Stimulated activated memory B cell treated with anti-CD40 and anti-IgM and Interleukin-4, amounts not matched to agents 10 μg/mL and 1 μg/mL and 100 μg/mL, for 72 hours (primary cell): ENCODE measurements at regions not wholly inside any gene's neighbourhood (a gene's known extent, or its start where the extent isn't known, plus 50 kb on each side); places are given as distances from the start of the nearest gene placed in this dataset.
"Not testable (repeated sequence)": the region's sequence is repeated elsewhere in the genome, so short reads cannot be mapped to it uniquely, and the experiment has no call there.

ENCODE experiments used
- ATAC-seq: fragments of 150-1000 bp; cut with Tn5 transposase; 2 replicates; pipeline ENCODE4 v1.10.0; 2021
- H3K27ac Mint-ChIP-seq: one replicate; pipeline ENCODE4 v1.8.0; 2022; ENCODE audit warnings: mild to moderate bottlenecking, mixed read lengths
- H3K27me3 Mint-ChIP-seq: one replicate; pipeline ENCODE4 v1.8.0; 2022; ENCODE audit warnings: mixed read lengths
- H3K36me3 Mint-ChIP-seq: one replicate; pipeline ENCODE4 v1.8.0; 2022; ENCODE audit warnings: mixed read lengths
- H3K4me1 Mint-ChIP-seq: one replicate; pipeline ENCODE4 v1.8.0; 2022; ENCODE audit warnings: mixed read lengths
- H3K4me3 Mint-ChIP-seq: one replicate; pipeline ENCODE4 v1.8.0; 2022; ENCODE audit warnings: mild to moderate bottlenecking, moderate library complexity, mixed read lengths
- H3K9me3 Mint-ChIP-seq: one replicate; pipeline ENCODE4 v1.8.0; 2022; ENCODE audit warnings: mixed read lengths

DNA sequence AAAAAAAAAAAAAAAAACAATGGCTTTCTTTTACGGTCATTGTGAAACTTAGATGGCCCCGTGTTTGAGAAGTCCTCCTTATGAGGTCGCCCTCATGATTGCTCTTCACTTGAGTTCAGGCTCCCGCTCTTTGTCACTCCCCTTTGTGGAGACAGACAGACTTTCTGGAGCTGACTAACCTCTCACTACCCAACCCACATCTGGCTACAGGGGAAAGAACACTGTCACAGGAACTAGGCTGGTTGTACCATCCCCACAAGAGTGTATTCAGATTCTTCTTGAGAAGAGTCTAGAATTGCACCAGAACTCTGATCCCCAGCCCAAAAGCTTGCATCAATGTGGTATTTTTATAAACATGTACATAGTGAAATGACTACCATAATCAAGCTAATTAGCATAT is 160.4 kb upstream of the ZNF658 start:
- H3K27me3 Mint-ChIP-seq, H3K4me3 Mint-ChIP-seq, H3K27ac Mint-ChIP-seq, H3K9me3 Mint-ChIP-seq, H3K4me1 Mint-ChIP-seq, H3K36me3 Mint-ChIP-seq, ATAC-seq: not testable (repeated sequence)

DNA sequence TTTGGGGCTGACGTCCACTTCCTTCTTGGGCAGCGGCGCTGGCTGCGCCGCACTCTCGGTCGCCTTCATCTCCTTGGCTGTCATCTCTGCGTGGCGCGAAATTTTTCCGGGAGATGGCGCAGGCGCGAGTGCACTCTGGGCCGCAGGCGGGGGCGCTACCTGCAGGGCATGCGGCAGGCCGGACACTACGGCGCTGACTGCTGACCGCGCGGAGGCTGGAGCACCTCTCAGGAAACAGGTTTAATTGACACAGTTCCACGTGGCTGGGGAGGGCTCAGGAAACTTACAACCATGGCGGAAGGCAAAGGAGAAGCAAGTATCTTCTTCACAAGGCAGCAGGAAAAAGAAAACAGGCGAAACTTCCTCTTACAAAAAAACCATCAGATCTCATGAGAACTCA is 154.7 kb upstream of the ZNF658 start:
- not testable (repeated sequence) for ATAC-seq, H3K9me3 Mint-ChIP-seq, H3K4me3 Mint-ChIP-seq

GRCh38 chr9:66752324-66752923 is 148.1 kb upstream of the ZNF658 start:
- not testable (repeated sequence) for H3K27ac Mint-ChIP-seq, ATAC-seq, H3K9me3 Mint-ChIP-seq, H3K36me3 Mint-ChIP-seq, H3K4me1 Mint-ChIP-seq, H3K4me3 Mint-ChIP-seq, H3K27me3 Mint-ChIP-seq

More for the DNA sequence above, 154.7 kb upstream of the ZNF658 start:
- not testable (repeated sequence) for H3K36me3 Mint-ChIP-seq, H3K4me1 Mint-ChIP-seq, H3K27ac Mint-ChIP-seq, H3K27me3 Mint-ChIP-seq

- H3K27me3 Mint-ChIP-seq, H3K27ac Mint-ChIP-seq, H3K4me3 Mint-ChIP-seq, ATAC-seq, H3K36me3 Mint-ChIP-seq, H3K9me3 Mint-ChIP-seq, H3K4me1 Mint-ChIP-seq: not testable (repeated sequence)
These were observed 140.6 kb upstream of the ZNF658 start for GRCh38 chr9:66759825-66760492.

DNA sequence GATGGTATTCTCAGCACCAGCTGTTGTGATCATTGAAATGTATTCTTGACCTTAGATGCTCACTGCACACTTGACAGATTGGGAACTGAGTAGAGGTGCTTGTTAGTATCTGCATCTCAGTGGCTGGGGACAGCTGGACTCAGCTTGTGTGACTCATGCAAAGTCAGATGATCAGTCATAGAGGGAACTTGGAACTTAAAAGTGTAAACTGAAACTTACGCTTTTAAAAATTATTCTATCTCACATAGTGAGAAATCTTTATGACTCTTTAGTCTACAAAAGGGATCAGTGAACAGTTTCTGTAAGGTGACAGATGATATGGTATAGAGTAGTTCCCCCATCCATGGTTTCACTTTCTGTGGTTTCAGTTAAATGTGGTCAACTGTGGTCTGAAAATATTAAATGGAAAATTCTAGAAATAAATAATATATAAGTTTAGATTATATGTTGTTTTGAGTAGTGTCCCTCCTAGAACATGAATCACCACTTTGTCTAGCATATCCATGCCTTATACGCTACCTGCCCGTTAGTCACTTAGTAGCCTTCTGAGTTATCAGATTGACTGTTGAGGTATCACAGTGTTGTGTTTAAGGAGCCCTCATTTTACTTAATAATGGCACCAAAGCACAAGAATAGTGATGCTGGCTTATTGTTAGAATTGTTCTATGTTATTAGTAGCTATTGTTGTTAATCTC is 135.6 kb upstream of the ZNF658 start:
- H3K4me3 Mint-ChIP-seq, H3K27ac Mint-ChIP-seq, H3K4me1 Mint-ChIP-seq, H3K9me3 Mint-ChIP-seq, H3K36me3 Mint-ChIP-seq, H3K27me3 Mint-ChIP-seq: not testable (repeated sequence)
- peak; percentile 85 for ATAC-seq

- not testable (repeated sequence) for H3K4me1 Mint-ChIP-seq, H3K9me3 Mint-ChIP-seq, H3K27me3 Mint-ChIP-seq, H3K4me3 Mint-ChIP-seq, ATAC-seq, H3K27ac Mint-ChIP-seq, H3K36me3 Mint-ChIP-seq
These were observed 135.0 kb upstream of the ZNF658 start for GRCh38 chr9:66765531-66765930.

- H3K27me3 Mint-ChIP-seq, H3K27ac Mint-ChIP-seq, H3K9me3 Mint-ChIP-seq, H3K4me1 Mint-ChIP-seq, H3K4me3 Mint-ChIP-seq, H3K36me3 Mint-ChIP-seq, ATAC-seq: not testable (repeated sequence)
These were observed 129.0 kb upstream of the ZNF658 start for GRCh38 chr9:66771504-66771903.

- not testable (repeated sequence) for H3K4me1 Mint-ChIP-seq, H3K27me3 Mint-ChIP-seq, H3K9me3 Mint-ChIP-seq, ATAC-seq, H3K27ac Mint-ChIP-seq, H3K36me3 Mint-ChIP-seq, H3K4me3 Mint-ChIP-seq
These were observed 125.9 kb upstream of the ZNF658 start for GRCh38 chr9:66774618-66775017.

GRCh38 chr9:66779944-66780661 is 120.4 kb upstream of the ZNF658 start:
- H3K27me3 Mint-ChIP-seq, H3K4me3 Mint-ChIP-seq, ATAC-seq, H3K36me3 Mint-ChIP-seq, H3K9me3 Mint-ChIP-seq, H3K4me1 Mint-ChIP-seq, H3K27ac Mint-ChIP-seq: not testable (repeated sequence)

GRCh38 chr9:66781240-66781639 is 119.3 kb upstream of the ZNF658 start:
- not testable (repeated sequence) for H3K4me1 Mint-ChIP-seq, H3K36me3 Mint-ChIP-seq, H3K27me3 Mint-ChIP-seq, ATAC-seq, H3K9me3 Mint-ChIP-seq, H3K27ac Mint-ChIP-seq, H3K4me3 Mint-ChIP-seq

GRCh38 chr9:66782010-66782409 is 118.5 kb upstream of the ZNF658 start:
- not testable (repeated sequence) for H3K9me3 Mint-ChIP-seq, H3K36me3 Mint-ChIP-seq, H3K27me3 Mint-ChIP-seq, ATAC-seq, H3K27ac Mint-ChIP-seq, H3K4me1 Mint-ChIP-seq, H3K4me3 Mint-ChIP-seq

DNA sequence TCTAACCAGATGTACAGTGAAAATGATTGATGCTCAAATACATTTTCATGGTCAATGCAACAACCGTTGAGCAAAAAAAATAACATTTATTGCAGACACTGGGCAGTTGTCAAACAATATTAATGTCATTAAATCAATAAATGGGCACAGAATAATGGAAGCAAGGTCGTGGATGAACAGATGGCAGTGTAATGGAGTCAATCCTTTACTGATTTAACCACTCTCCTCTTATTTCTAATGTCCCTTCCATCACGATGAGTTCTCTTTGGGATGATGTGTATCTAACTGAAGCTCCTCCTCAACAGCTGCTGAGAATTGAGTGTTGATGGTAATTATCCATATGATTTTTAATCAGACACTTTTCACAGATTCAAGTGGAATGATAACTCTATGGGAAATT is 114.9 kb upstream of the ZNF658 start:
- not testable (repeated sequence) for H3K27me3 Mint-ChIP-seq, H3K27ac Mint-ChIP-seq, H3K36me3 Mint-ChIP-seq, ATAC-seq, H3K4me3 Mint-ChIP-seq, H3K9me3 Mint-ChIP-seq, H3K4me1 Mint-ChIP-seq

- not testable (repeated sequence) for H3K36me3 Mint-ChIP-seq, H3K4me3 Mint-ChIP-seq, H3K9me3 Mint-ChIP-seq, ATAC-seq, H3K27ac Mint-ChIP-seq, H3K27me3 Mint-ChIP-seq, H3K4me1 Mint-ChIP-seq
These were observed 109.3 kb upstream of the ZNF658 start for GRCh38 chr9:66791092-66791750.

DNA sequence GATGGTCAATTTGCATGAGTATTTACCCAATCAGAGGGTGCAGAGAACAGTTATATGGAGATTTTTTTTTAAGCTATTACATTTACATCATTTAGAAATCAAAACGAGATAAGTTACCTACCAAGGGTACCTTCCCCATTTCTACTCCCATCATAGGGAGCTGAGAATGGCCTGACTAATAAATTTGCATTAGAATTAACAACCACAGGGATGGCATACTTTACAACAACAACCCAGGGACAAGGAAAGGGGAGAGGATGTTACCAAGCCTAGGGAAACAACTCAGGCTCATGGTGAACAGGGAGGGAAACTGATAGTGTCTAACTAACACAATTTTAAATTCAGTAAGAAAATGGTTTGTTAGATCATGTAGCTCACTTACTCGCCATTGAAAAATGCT is 105.8 kb upstream of the ZNF658 start:
- not testable (repeated sequence) for ATAC-seq, H3K4me3 Mint-ChIP-seq, H3K4me1 Mint-ChIP-seq, H3K9me3 Mint-ChIP-seq, H3K27me3 Mint-ChIP-seq, H3K36me3 Mint-ChIP-seq, H3K27ac Mint-ChIP-seq

DNA sequence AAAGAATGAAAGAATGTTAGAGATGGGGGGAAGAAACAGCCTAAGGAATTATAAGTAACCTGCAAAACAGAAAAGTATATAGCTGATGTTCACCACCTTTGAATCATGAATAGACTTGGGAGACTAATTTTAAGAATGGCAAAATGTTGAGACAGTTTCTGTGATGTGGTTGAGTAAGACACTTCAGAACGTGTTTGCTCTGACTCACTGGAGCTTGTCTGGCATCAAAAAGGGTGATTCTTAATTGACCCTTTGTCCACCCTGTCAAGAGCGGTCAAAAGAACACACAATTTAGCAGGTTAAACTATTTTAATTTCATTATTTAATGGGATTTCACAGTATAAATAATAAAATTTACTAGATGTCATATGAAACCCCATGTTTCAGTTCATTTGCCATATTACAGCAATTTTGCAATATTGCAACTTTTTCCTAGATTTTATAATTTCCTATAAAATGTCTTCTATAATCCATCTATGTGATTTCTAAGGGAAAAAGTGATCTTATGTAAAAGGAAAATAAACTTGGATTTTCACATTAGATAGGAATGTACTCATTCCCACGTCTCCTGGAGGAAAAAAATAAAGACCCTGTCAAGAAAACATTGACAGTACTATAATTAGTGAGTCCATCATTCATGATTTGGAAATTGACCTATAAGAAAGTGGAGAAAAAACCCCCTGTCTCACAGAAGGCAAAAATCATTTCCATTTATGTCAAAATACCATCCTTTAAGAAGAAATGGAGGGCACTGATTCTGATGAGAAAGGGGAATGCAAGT is 104.6 kb upstream of the ZNF658 start:
- not testable (repeated sequence) for H3K27me3 Mint-ChIP-seq, ATAC-seq, H3K36me3 Mint-ChIP-seq, H3K27ac Mint-ChIP-seq, H3K9me3 Mint-ChIP-seq, H3K4me1 Mint-ChIP-seq, H3K4me3 Mint-ChIP-seq
